GM18526 (cell line): ENCODE measurements at regions not wholly inside any gene's neighbourhood (a gene's known extent, or its start where the extent isn't known, plus 50 kb on each side); places are given as distances from the start of the nearest gene placed in this dataset.

Experiments
- POLR2A ChIP-seq: IDR thresholded peaks from 3 replicates; pipeline ENCODE4 v1.6.1; 2011; ENCODE audit not compliant: insufficient read length; ENCODE audit errors: extremely low read depth

DNA sequence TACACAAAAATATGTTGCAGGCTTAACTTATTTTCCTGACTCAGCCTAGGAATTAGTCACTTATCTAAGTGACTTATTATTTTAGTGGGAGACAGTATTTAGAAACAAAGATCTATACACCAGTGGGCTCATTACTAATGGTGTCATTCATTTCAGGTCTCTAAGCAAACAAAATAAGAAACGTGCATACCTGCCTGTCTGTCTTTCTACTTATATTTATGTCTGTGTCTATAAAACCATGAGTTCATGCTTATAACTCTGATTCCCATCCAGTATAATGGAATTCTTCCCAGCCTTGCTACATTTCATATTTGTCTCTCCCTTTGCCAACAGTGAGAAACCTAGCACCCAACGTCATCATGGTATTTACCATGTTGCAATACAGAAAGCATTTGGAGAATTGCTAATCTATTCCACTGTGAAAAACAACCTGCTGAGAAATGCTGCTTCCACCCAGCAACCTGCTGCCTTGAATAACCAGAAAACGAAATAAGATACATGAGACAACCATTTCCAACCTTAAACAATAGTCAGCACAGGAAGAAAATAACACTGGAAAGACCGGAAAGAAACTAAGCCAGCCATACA is 501.0 kb downstream of the GLRX3 start:
- no peak for TF ChIP-seq POLR2A

DNA sequence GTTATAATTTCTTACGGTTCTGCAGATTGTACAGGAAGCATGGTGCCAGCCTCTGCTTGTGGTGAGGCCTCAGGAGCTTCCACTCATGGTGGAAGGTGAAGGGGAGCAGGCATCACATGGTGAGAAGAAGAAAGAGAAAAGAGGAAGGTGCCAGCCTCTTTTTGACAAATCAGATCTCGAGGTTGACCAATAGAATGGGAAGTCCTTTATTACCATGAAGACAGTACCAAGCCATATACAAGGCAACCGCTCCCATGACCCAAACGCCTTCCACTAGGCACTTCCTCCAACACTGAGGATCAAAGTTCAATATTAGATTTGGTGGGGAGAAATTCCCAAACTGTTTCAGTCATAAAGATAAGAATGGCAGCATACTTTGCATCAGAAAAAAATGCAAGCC is 502.8 kb downstream of the GLRX3 start:
- TF ChIP-seq POLR2A: no peak

DNA sequence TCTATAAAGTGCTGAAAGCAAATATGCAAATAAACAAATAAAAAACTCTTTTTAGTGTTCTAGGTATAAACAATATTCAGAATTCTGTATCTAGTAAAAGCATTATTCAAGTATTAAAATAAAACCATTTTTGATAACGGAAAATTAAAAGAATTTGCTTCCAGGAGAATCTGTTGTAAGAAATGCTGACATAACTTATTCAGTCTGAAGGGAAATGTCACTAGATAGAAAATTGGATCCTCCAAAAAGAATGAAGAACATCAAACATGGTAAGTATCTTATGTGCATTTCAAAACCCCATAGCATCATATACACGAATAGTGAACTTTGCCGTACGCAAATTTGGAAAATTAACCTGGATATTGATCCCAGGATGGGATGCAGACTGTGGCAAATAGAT is 506.7 kb downstream of the GLRX3 start:
- no peak for TF ChIP-seq POLR2A

DNA sequence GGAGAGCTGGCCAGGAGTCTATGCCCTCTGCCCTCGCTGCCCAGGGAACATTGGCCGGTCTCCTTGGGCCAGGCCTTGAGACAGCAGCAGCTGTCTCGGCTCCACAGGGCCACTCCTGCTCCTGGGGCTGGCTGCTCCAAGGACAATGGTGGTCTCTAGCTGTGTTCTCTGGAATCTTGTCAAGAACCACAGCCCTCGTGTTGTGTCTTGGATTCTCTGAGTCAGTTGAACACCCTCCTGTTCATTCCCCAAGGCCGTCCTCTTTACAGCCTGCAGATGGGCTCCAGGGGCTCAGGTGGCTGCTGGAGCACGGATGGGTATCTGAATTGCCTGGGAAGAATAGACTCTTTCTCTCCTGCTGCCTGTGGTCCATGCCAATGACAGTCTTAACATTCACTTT is 511.1 kb downstream of the GLRX3 start:
- no peak for TF ChIP-seq POLR2A

DNA sequence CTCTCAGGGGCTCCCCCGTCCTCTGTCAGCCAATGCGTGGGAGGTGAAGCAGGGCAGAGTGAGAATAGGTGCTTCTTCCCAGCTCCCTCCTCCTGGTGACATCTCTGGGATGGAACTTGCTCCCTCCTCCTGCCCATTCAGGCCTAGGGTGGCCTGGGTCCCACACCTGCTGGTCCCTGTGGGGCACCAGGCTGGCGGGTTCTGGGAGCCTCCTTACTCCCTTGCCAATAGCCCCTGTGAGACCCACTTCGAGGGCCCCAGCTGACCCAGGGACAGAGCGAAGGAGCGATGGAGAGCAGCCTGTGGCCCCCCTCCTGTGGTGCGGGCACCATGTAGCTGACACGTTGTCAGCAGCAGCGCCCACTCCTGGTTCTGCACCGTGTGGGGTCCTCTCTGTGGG is 512.6 kb downstream of the GLRX3 start:
- TF ChIP-seq POLR2A: no peak

DNA sequence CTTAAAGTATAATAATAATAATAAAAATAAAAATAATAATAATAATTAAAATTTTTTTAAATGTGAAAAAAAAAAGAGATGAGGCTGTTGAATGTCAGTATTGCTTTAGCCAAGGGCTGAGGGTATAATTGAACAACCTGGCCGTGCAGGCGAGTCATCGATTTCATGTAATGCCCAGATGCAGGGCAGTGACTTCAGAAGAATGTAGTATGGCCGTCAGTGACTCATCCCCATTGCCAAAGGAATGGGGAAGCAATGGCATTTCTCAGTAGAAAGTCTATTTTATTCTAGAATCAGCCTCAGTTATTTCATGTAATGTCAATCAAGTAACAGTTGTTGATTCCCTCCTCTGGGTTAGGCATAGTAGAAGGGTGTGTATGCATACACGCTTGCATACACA is 516.4 kb downstream of the GLRX3 start:
- no peak for TF ChIP-seq POLR2A

DNA sequence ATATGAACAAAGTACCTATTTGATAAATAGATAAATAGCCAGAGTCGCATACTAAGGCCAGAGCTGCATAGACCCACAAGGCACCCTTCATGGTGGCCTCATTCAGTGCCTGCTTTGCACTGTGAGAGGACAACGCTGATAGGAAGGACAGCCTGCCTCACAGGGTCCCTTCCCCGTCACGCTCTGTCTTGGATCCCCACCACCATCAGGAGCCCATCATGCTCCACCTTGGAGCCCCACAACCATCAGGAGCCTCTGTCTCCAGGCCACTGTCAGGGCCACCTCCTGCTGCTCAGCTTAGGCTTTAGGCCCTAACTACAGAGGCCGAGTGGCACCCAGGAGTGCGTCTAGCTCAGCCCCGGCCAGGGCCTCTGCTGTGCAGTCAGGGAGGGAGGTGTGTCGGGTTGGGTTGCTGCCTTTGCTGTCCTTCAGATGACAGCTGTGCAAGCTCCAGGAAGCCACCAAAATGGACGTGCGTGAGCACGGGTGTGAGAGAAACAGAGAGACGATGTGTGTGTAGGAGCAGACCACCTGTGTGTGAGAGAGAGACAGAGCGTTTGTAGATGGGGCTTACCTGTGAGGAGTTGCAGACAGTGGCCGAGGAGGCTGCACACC is 516.9 kb downstream of the GLRX3 start:
- TF ChIP-seq POLR2A: no peak

DNA sequence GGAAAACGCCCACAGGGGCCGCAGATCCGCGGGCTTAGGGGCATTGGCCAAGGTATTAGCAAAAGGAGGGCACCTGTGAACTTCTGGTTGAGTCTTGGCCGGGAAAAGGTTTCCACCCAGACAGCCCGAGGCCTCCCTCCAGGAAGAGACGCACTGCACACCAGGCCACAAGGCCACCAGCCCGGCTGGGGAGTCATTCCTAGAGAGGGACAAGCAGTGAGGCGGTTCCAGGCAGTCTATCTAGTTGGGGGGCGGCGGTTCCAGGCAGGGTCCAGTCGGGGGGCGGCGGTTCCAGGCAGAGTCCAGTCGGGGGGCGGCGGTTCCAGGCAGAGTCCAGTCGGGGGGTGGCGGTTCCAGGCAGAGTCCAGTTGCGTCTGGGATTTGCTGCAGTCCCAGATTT is 518.5 kb downstream of the GLRX3 start:
- no peak for TF ChIP-seq POLR2A

DNA sequence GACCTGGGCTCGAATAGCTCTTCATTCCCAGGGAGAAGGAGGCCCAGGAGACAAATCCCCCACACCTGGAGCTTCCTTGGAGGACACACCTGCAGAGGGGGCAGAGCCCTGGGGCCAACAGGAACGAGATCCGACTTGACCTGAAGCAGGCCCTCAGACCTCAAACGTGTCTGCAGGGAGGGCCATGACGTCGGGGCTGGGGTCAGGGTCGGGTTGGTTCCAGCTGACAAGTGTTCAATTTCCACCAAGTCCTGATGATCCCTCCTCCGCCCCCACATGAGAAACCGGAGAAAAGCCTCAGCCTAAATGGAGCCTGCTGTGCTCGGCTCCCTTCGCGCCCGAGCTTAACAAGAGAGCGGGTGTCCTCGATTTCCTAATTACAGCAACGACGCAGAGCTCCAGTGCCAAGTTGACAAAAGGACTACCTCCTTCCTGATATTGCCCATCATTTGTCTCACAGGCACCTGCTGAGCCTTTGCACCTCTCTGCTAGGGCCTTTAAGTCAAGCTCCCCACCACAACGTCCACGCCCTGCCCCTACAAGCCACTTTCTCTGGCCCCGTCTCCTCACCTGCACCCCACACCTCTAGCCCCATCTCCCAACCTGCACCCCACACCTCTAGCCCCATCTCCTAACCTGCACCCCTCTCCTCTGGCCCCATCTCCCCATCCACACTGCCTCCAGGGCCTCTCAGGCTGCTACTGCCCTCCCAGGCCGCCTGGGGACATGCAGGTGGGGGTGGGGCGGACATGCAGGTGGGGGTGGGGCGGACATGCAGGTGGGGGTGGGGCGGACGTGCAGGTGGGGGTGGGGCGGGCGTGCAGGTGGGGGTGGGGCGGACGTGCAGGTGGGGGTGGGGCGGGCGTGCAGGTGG is 519.4 kb downstream of the GLRX3 start:
- TF ChIP-seq POLR2A: no peak

DNA sequence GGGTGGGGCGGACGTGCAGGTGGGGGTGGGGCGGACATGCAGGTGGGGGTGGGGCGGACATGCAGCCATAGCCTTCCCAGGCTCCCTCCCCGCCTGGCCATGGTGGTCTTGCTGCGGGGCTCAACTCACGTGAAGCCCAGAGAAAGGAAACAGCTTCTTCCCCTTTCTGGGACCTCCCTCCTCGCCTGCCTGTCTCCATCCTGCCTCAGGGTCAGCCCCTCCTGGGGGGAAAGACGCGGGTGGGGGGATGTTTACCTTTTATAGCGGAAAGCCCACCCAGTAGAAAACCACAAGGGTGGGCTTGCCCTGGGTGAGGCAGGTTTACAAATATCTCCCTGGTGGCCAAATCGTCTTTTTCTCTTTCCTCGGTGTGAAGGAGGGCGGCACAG is 520.0 kb downstream of the GLRX3 start:
- no peak for TF ChIP-seq POLR2A

DNA sequence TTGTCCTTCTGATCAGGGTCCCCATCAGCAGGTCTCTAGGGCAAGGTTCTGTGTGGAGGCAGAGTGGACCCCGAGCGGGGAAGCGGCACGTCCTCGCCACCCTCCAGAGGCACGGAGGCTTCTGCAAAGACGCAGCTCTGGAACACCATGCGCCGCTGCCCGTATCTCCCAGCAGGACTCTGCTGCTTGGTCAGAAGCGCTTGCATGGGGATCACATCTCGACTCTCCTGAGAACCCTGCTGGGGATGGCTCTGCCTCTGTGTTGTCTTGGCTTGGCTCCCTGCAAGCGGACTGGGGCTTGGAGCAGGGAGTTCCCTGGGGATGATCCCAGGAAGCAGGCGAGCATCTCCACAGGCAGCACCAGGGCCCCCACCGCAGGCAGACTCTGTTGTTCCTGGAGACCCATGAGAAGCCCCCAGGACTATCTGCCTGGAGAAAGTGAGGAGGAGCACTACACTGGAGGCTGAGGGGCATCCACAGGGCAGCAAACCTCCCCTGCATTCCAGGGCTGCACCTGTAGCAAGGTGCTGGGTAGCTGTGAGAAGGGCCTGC is 520.5 kb downstream of the GLRX3 start:
- TF ChIP-seq POLR2A: no peak

DNA sequence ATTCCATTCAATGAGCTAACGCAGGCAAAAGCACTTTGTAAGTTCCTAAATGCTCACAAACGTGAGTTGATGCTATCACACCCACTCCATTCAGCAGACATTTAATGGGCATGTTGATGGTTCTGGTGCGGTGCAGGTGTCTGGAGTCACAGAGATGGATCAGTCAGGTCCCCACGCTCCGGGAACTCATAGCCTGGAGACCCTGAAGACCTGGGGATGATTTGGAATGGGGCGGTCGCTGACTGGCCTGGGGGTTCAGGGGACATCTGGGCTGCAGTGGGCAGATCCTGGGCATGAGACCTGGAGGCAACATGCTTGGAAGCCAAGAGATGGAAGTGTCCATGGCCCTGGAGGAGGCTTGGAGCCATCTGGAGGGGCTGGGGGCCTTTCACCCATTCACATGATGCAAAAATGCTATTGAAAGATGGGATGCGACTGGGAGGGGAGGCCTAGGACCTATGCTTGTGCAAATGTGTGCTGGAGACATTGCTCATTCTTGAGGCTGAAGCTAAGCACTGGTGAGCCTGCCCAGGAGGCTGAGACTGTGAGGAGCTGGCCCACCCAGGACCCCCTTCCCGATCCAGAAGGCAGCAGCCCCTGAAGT is 522.6 kb downstream of the GLRX3 start:
- no peak for TF ChIP-seq POLR2A

DNA sequence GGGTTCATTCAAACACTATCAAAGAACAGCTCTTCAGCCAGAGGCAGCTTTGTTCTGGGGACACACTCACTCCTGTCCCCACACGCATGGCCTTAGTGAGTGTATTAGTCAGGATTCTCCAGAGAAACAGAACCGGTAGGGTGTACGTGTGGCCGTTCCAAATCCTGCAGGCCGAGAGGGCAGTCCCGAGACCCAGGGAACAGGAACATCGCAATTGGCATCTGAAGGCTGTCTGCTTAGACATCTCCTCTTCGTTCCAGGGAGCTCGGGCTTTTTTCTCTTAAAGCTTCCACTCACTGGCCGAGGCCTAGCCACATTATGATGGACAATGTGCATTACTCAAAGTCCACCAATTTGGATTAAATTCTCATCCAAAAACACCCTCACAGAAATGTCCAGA is 523.3 kb downstream of the GLRX3 start:
- TF ChIP-seq POLR2A: no peak

DNA sequence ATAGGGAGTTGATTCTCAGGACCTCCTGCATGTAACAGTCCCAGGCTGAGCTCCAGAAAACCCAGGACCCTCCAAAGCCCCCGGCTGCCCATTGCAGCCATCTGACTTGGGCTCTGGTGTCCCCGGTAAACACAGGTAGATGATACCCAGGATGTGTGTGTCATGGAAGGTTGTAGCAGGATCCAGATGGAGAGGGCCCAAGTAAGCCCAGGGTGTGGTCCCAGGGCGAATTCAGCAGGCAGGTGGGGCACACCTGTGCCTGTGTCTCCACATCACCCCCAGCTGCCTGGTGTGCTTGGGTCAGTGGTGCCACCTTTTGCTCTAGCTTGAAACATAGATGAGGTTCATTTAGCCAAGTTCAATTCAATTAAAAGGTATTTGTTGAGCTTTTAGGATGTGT is 524.1 kb downstream of the GLRX3 start:
- TF ChIP-seq POLR2A: no peak

DNA sequence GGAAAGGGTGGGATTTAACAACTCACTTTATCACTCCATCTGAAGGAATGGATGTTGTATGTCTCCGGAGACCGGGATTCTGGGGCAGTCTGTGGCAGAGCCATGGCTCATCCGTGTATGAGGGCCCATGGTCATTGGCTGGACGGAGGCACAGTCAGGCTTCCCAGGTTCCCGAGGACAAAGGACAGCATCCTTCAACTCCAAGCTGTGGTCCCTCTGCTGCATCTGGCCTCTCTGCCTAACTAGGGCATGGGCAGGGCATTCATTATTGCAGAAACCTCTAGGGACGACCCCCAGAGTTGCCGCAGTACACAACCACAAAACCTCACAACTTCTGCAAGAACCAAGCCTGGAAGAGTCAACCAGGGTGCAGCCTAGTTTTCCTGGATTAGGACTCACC is 525.2 kb downstream of the GLRX3 start:
- no peak for TF ChIP-seq POLR2A

DNA sequence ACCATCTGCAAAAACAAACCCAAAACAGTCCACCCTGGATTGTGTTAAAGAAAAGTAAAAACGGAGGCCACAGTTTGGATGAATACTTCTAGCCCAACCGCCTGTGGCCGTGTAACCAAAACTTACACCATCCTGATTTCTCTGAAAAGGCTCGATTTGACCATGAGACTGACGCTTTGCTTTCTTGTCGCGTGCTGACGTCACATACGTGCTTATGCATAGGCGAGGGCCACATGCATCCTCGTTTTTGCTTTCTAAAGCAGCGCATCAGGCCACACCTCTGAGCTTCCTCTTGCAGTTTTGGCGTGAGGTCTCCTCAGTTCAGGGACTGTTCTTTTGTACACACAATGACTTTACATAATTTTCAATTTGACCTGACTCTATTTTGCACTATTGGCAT is 526.6 kb downstream of the GLRX3 start:
- no peak for TF ChIP-seq POLR2A

DNA sequence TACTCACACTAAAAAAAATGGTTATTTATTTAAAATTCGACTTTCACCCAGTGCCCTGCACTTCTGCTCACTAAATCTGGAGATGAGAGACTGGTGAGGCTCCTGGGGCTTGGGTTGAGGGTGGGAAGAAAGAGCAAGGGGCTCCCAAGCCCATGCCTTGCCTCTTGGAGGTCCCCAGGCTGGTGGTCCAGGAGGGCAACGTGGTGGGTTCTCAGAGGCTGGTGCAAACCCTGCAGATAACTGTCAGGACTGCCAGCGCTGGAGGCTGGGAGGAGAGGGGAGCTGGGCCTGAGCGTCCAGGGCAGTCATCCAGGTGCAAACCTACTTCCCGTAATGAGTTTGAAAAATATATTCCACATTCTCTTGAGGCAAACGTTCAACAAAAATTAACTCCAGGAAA is 528.3 kb downstream of the GLRX3 start:
- TF ChIP-seq POLR2A: no peak
